ENCODE measurements at regions not wholly inside any gene's neighbourhood (a gene's known extent, or its start where the extent isn't known, plus 50 kb on each side); places are given as distances from the start of the nearest gene placed in this dataset.

DNA sequence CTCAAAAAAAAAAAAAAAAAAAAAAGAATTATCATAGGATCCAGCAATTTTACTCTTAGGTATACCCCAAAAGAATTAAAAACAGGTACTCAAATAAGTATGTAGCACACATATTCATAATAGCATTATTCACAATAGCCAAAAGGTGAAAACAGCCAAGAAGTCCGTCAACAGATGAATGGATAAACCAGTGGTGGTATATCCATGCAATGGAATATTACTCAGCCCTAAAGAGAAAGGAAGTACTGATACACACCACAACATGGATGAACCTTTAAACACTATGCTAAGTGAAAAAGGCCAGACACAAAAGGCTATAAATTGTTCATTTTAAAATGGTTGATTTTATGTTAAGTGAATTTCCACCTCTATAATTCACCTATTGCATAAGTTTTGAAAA, 804.8 kb upstream of the AUTS2 start:
- TF ChIP-seq EZH2 (IDR thresholded peaks at IDR 0.05; ENCODE audit: insufficient read depth, low read length): no peak
- TF ChIP-seq, protein P1, sequence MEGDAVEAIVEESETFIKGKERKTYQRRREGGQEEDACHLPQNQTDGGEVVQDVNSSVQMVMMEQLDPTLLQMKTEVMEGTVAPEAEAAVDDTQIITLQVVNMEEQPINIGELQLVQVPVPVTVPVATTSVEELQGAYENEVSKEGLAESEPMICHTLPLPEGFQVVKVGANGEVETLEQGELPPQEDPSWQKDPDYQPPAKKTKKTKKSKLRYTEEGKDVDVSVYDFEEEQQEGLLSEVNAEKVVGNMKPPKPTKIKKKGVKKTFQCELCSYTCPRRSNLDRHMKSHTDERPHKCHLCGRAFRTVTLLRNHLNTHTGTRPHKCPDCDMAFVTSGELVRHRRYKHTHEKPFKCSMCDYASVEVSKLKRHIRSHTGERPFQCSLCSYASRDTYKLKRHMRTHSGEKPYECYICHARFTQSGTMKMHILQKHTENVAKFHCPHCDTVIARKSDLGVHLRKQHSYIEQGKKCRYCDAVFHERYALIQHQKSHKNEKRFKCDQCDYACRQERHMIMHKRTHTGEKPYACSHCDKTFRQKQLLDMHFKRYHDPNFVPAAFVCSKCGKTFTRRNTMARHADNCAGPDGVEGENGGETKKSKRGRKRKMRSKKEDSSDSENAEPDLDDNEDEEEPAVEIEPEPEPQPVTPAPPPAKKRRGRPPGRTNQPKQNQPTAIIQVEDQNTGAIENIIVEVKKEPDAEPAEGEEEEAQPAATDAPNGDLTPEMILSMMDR (IDR thresholded peaks at IDR 0.05; ENCODE audit: insufficient read depth, low read depth, low read length): no peak

Data from astrocyte (in vitro differentiated cells and primary cell).